Endothelial cell of hepatic sinusoid (primary cell): ENCODE measurements at regions not wholly inside any gene's neighbourhood (a gene's known extent, or its start where the extent isn't known, plus 50 kb on each side); places are given as distances from the start of the nearest gene placed in this dataset.
"Not testable (repeated sequence)": the region's sequence is repeated elsewhere in the genome, so short reads cannot be mapped to it uniquely, and the experiment has no call there.

Experiments
- in situ Hi-C: cut with HindIII; loops from 2 replicates; pipeline ENCODE4 v1.10.0; 2017; ENCODE audit warnings: low sequenced_read_pairs

GRCh38 chr15:62404194-62404985 is 239.3 kb upstream of the C2CD4B start:
- in situ Hi-C loops, result no loop called here

GRCh38 chr15:62406305-62406891 is 241.3 kb upstream of the C2CD4B start:
- in situ Hi-C loops, result no loop called here

- in situ Hi-C loops, result no loop called here
These were observed 242.1 kb upstream of the C2CD4B start for GRCh38 chr15:62407216-62407615.

GRCh38 chr15:62407962-62408361 is 242.9 kb upstream of the C2CD4B start:
- in situ Hi-C loops, result no loop called here

- in situ Hi-C loops, result no loop called here
These were observed 244.4 kb upstream of the C2CD4B start for GRCh38 chr15:62409466-62409865.

- in situ Hi-C loops, result no loop called here
These were observed 247.6 kb upstream of the C2CD4B start for GRCh38 chr15:62412686-62413085.

- in situ Hi-C loops, result no loop called here
These were observed 248.1 kb upstream of the C2CD4B start for GRCh38 chr15:62413153-62413552.

GRCh38 chr15:62413786-62414185 is 248.7 kb upstream of the C2CD4B start:
- in situ Hi-C loops, result no loop called here

- in situ Hi-C loops, result loop anchor here (5.0 kb wide), 1 partner anchor 63 kb away; no protein-coding TSS in a partner anchor
These were observed 250.4 kb upstream of the C2CD4B start for GRCh38 chr15:62415498-62415897.

- in situ Hi-C loops, result loop anchor here (5.0 kb wide), 1 partner anchor 64 kb away; no protein-coding TSS in a partner anchor
These were observed 251.4 kb upstream of the C2CD4B start for GRCh38 chr15:62416526-62416925.

GRCh38 chr15:62417439-62417838 is 252.4 kb upstream of the C2CD4B start:
- in situ Hi-C loops, result loop anchor here (5.0 kb wide), 1 partner anchor 65 kb away; no protein-coding TSS in a partner anchor

- in situ Hi-C loops, result loop anchor here (5.0 kb wide), 1 partner anchor 66 kb away; no protein-coding TSS in a partner anchor
These were observed 253.4 kb upstream of the C2CD4B start for GRCh38 chr15:62418496-62418895.

- in situ Hi-C loops, result loop anchor here (5.0 kb wide), 1 partner anchor 67 kb away; no protein-coding TSS in a partner anchor
These were observed 254.1 kb upstream of the C2CD4B start for GRCh38 chr15:62419192-62419591.

- in situ Hi-C loops, result not testable (repeated sequence)
These were observed 255.3 kb upstream of the C2CD4B start for GRCh38 chr15:62420371-62420770.

- in situ Hi-C loops, result no loop called here
These were observed 256.2 kb upstream of the C2CD4B start for GRCh38 chr15:62421289-62421688.

- in situ Hi-C loops, result no loop called here
These were observed 261.4 kb upstream of the C2CD4B start for GRCh38 chr15:62426387-62426956.

- in situ Hi-C loops, result no loop called here
These were observed 263.2 kb upstream of the C2CD4B start for GRCh38 chr15:62428259-62428658.

- in situ Hi-C loops, result no loop called here
These were observed 263.9 kb upstream of the C2CD4B start for GRCh38 chr15:62428851-62429598.

GRCh38 chr15:62430056-62430455 is 265.0 kb upstream of the C2CD4B start:
- in situ Hi-C loops, result no loop called here

- in situ Hi-C loops, result no loop called here
These were observed 265.5 kb upstream of the C2CD4B start for GRCh38 chr15:62430552-62430951.
